ENCODE measurements at regions not wholly inside any gene's neighbourhood (a gene's known extent, or its start where the extent isn't known, plus 50 kb on each side); places are given as distances from the start of the nearest gene placed in this dataset.

- dilution Hi-C loops (cut with HindIII; ENCODE audit: low sequenced_read_pairs, unreplicated experiment) (no loop called here), in situ Hi-C loops (cut with MboI; ENCODE audit: low sequenced_read_pairs) (no loop called here), intact Hi-C loops (cut with micrococcal nuclease) (no loop called here)
- Histone ChIP-seq H3K4me1 (ENCODE audit: control insufficient read depth, insufficient read depth, low read length) (peaks cover 20% of the 10 kb centered on the region; the same call in 1 of the 2 replicates), H3K36me3 (ENCODE audit: control insufficient read depth, insufficient read depth, low read length) (no peaks in the 10 kb centered on the region), H3K9ac (ENCODE audit: low read depth, low read length) (no peak overlapping the region), H2BK15ac (ENCODE audit: low read depth, low read length) (no peak overlapping the region), H3K4me2 (ENCODE audit: low read depth, low read length) (no peak overlapping the region), H3K18ac (ENCODE audit: low read depth, low read length) (no peak overlapping the region; the same call in 1 of the 2 replicates), H3K14ac (replicated peaks; ENCODE audit: low read depth, low read length) (no peak overlapping the region), H4K20me1 (ENCODE audit: insufficient read depth, low read length) (no peaks in the 10 kb centered on the region), H2BK20ac (ENCODE audit: low read depth, low read length) (no peak overlapping the region), H3K4me3 (ENCODE audit: insufficient read depth, low read depth, low read length) (no peak overlapping the region), H2BK120ac (ENCODE audit: low read depth, low read length) (no peak overlapping the region), H3K4ac (ENCODE audit: low read depth, low read length) (no peak overlapping the region), H3K56ac (ENCODE audit: extremely low read depth, insufficient read depth, low read length) (no peak overlapping the region), H2BK5ac (ENCODE audit: low read depth, low read length, poor library complexity, severe bottlenecking) (no peak overlapping the region), H3K27me3 (ENCODE audit: control insufficient read depth, insufficient read depth, low read length) (no peaks in the 10 kb centered on the region; the same call in 1 of the 2 replicates), H4K5ac (ENCODE audit: low read depth, low read length) (no peak overlapping the region), H4K8ac (ENCODE audit: low read depth in 2 of 2, low read length in 2 of 2) (no peak overlapping the region), H3K79me1 (ENCODE audit: low read depth in 1 of 2, low read length in 2 of 2) (no peaks in the 10 kb centered on the region), H3K23ac (ENCODE audit: low read depth, low read length) (no peak overlapping the region), H3K9me3 (ENCODE audit: control insufficient read depth, insufficient read depth, low read length) (0 out of 2 replicates have a peak, but pooled peaks cover 2% of the 10 kb centered on the region), H2AFZ (replicated peaks; ENCODE audit: low read length, poor library complexity) (no peak overlapping the region), H3K27ac (ENCODE audit: insufficient read depth, low read length) (no peak overlapping the region), H3K9me1 (ENCODE audit: insufficient read depth, low read length) (no peaks in the 10 kb centered on the region), H2AK5ac (ENCODE audit: low read depth, low read length) (0 out of 2 replicates have a peak overlapping the region, but pooled peaks have one; percentile 10), H2AK9ac (replicated peaks; ENCODE audit: low read depth, low read length, poor library complexity) (no peak overlapping the region), H4K91ac (ENCODE audit: insufficient read depth, low read depth, low read length) (no peak overlapping the region)
- BruUV-seq (replicated peaks), result no TSS peak
- CTCF ChIA-PET, result no interaction called here
- TF ChIP-seq USF2 (IDR thresholded peaks at IDR 0.05; ENCODE audit: low read depth, low read length), result no peak
- TF ChIP-seq CEBPB (IDR thresholded peaks at IDR 0.05; ENCODE audit: low read depth, low read length), result no peak
- TF ChIP-seq FOS (IDR thresholded peaks at IDR 0.05; ENCODE audit: low read depth, low read length), result no peak
- no peak for DNase-seq
- 42% methylated on average over 6 of the region's 14 CpGs; no CpG with 5 or more reads in 1 of the 2 experiments for WGBS, 2 experiments (ENCODE audit: extremely low coverage in 2 of 2, insufficient read length in 1 of 2)
- POLR2A ChIA-PET (ENCODE audit: unreplicated experiment), result no interaction called here
- ATAC-seq (ENCODE audit: low read depth), result no peak
Observed at GRCh38 chr14:101476916-101477553, 84.3 kb upstream of the DIO3 start.
